ENCODE measurements at regions not wholly inside any gene's neighbourhood (a gene's known extent, or its start where the extent isn't known, plus 50 kb on each side); places are given as distances from the start of the nearest gene placed in this dataset.
A peak's percentile ranks its signal among the peaks of the same experiment; 100 is the strongest.

DNA sequence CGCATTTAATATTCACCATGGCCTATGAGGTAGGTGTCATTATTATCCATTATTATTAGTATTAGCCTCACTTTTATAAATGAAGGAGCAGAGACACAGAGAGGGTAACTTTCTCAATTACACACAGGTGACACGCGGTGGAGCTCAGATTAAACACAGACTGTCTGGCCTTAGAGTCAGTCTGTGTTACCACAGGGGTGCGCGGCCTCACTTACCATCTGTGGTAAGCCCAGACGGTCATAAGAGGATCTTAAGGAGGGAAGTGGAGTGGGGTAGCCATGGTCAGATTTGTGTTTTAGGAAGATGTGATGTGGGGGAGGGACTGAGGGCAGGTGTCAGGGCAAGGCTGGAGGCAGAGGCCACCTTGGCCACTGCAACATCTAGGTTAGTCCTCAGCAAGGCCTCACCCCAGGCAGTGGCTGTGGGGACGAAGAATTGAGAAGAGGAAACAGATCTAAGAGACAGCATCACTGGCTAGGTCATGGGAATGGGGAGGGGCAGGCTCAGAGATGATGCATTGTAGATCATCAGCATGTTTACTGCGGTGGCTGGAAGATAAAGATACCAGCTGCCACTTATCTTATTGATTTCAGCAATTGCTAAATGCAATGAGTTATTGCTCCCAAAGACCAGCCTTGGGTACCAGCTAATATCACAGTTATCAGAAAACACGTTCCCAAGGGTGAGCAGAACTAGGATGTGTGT is 67.1 kb downstream of the SERPINA3 start (continued):
- TF ChIP-seq KMT2B (CRISPR knock-in tag; IDR thresholded peaks at IDR 0.05) = no peak

DNA sequence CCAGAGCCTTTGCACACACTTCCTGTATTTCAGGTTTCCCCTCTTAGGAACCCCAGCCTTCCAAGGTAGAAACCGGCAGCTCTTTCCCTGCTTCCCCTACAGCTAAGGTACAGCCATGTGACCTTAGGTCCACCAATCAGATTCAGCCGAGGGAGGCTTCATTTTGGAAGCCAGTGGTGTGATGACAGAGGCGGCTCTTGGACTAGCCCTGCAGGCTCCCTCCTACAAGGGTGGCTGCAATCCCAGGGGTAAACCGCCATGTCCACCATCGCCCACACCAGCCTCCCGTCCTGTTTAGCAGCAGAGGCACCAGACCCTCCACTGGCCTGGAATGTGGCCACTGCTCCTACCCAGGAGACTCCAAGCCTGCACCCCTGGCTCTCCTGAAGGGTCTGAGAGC is 65.6 kb downstream of the SERPINA3 start:
- in situ Hi-C loops (cut with HindIII; ENCODE audit: extremely low pct_ligation_motif_present, low pct_unique_long_range_greater_than_20kb) = no loop called here
- intact Hi-C loops (cut with micrococcal nuclease; ENCODE audit: unreplicated experiment) = no loop called here
- Histone ChIP-seq H2AFZ (ENCODE audit: low read length) (no peak overlapping the region), H3K9ac (ENCODE audit: insufficient read depth, low read depth, low read length) (no peak overlapping the region), H3K4me2 (ENCODE audit: low read depth, low read length) (no peak overlapping the region), H3K27me3 (ENCODE audit: control insufficient read depth in 1 of 2, insufficient read depth in 2 of 2, low read length in 2 of 2) (no peaks in the 10 kb centered on the region), H4K20me1 (ENCODE audit: insufficient read depth, low read length) (no peaks in the 10 kb centered on the region), H3K4me3 (replicated peaks in 1 of 3; ENCODE audit: insufficient read depth in 1 of 3, low read depth in 2 of 3, low read length in 3 of 3) (no peak overlapping the region), H3K9me3 (ENCODE audit: low read length) (no peaks in the 10 kb centered on the region), H3K27ac (ENCODE audit: extremely low read length, insufficient read depth, low read length) (no peak overlapping the region), H3K79me2 (ENCODE audit: insufficient read depth, low read length) (no peaks in the 10 kb centered on the region), H3K4me1 (ENCODE audit: insufficient read depth, low read length) (peaks cover 71% of the 10 kb centered on the region), H3K36me3 (replicated peaks in 1 of 2; ENCODE audit: control insufficient read depth in 1 of 2, insufficient read depth in 2 of 2, low read length in 2 of 2) (no peaks in the 10 kb centered on the region)
- WGBS (ENCODE audit: low lambda C conversion rate) = 94% methylated on average over 4 of the region's 6 CpGs
- ChIA-PET POLR2A (no interaction called here), CTCF (ENCODE audit: low intra/inter-chr PET ratio, low total read pairs) (no interaction called here)
- TF ChIP-seq HDAC2 (CRISPR knock-in tag; IDR thresholded peaks at IDR 0.05) (no peak), NFYB (CRISPR knock-in tag; IDR thresholded peaks at IDR 0.05) (0 out of 2 replicates have a peak, but pooled peaks have one; percentile 25)
- FAIRE-seq = no peak
- no peak for DNase-seq (ENCODE audit: low spot score)
- no TSS peak for BruUV-seq (replicated peaks)
- ATAC-seq = no peak

GRCh38 chr14:94677213-94677612 is 65.0 kb downstream of the SERPINA3 start:
- TF ChIP-seq ZNF530 (CRISPR knock-in tag; IDR thresholded peaks at IDR 0.05; ENCODE audit: low read depth) = no peak
- TF ChIP-seq ZKSCAN1 (IDR thresholded peaks at IDR 0.05; ENCODE audit: low read length) = peak; percentile 63; the same call in 1 of the 2 replicates
- no peak for FAIRE-seq
- H3K27me3 ChIP-seq (ENCODE audit: control insufficient read depth in 1 of 2, insufficient read depth in 2 of 2, low read length in 2 of 2) = no peaks in the 10 kb centered on the region
- 83% methylated on average over 4 of the region's 4 CpGs for WGBS (ENCODE audit: low lambda C conversion rate)
- no TSS peak for BruUV-seq (replicated peaks)
- H4K20me1 ChIP-seq (ENCODE audit: insufficient read depth, low read length) = no peaks in the 10 kb centered on the region
- H3K27ac ChIP-seq (ENCODE audit: extremely low read length, insufficient read depth, low read length) = no peak overlapping the region
- no peaks in the 10 kb centered on the region for H3K36me3 ChIP-seq (replicated peaks in 1 of 2; ENCODE audit: control insufficient read depth in 1 of 2, insufficient read depth in 2 of 2, low read length in 2 of 2)
- H3K9me3 ChIP-seq (ENCODE audit: low read length) = no peaks in the 10 kb centered on the region
- CTCF ChIA-PET (ENCODE audit: low intra/inter-chr PET ratio, low total read pairs) = no interaction called here
- no peak overlapping the region for H3K4me2 ChIP-seq (ENCODE audit: low read depth, low read length)
- ATAC-seq = no peak
- H2AFZ ChIP-seq (ENCODE audit: low read length) = no peak overlapping the region
- H3K79me2 ChIP-seq (ENCODE audit: insufficient read depth, low read length) = no peaks in the 10 kb centered on the region
- POLR2A ChIA-PET = no interaction called here
- H3K4me1 ChIP-seq (ENCODE audit: insufficient read depth, low read length) = peaks cover 71% of the 10 kb centered on the region
- in situ Hi-C loops (cut with HindIII; ENCODE audit: extremely low pct_ligation_motif_present, low pct_unique_long_range_greater_than_20kb) (no loop called here), intact Hi-C loops (cut with micrococcal nuclease; ENCODE audit: unreplicated experiment) (no loop called here)
- DNase-seq (ENCODE audit: low spot score) = no peak
- no peak overlapping the region for H3K4me3 ChIP-seq (replicated peaks in 1 of 3; ENCODE audit: insufficient read depth in 1 of 3, low read depth in 2 of 3, low read length in 3 of 3)
- no peak overlapping the region for H3K9ac ChIP-seq (ENCODE audit: insufficient read depth, low read depth, low read length)

Data from HepG2 (cell line).